Loucy (cell line): ENCODE measurements at regions not wholly inside any gene's neighbourhood (a gene's known extent, or its start where the extent isn't known, plus 50 kb on each side); places are given as distances from the start of the nearest gene placed in this dataset.

Source experiments
- CTCF ChIP-seq: fragments of 200-600 bp; sonication (generic); conservative IDR thresholded peaks from 2 replicates; pipeline ENCODE4 v1.5.1; 2014; ENCODE audit warnings: mild to moderate bottlenecking, antibody characterized with exemption, low read length
- EZH2phosphoT487 ChIP-seq: fragments of 200-600 bp; IDR thresholded peaks from 2 replicates; pipeline ENCODE4 v1.6.1; 2018; ENCODE audit warnings: antibody characterized with exemption, mild to moderate bottlenecking, moderate library complexity, borderline replicate concordance

GRCh38 chr18:75482880-75483279 lies 55.4 kb upstream of the SMIM21 start:
- TF ChIP-seq EZH2phosphoT487 = no peak
- TF ChIP-seq CTCF = no peak
